ENCODE measurements at regions not wholly inside any gene's neighbourhood (a gene's known extent, or its start where the extent isn't known, plus 50 kb on each side); places are given as distances from the start of the nearest gene placed in this dataset.

GRCh38 chr14:48107646-48108045 lies 432.2 kb upstream of the MDGA2 start:
- no peak overlapping the region for H3K56ac ChIP-seq (ENCODE audit: insufficient read length, low read depth, low read length)
- H4K8ac ChIP-seq (replicated peaks; ENCODE audit: insufficient read length, low read depth, low read length) = no peak overlapping the region
- H3K4me1 Mint-ChIP-seq = no peaks in the 10 kb centered on the region; a peak in 1 of 4 replicates
- H3K4ac ChIP-seq (ENCODE audit: low read depth, low read length) = no peak overlapping the region
- no peak overlapping the region for H2BK5ac ChIP-seq (ENCODE audit: insufficient read length, low read length)
- no peaks in the 10 kb centered on the region for H3K27me3 Mint-ChIP-seq (ENCODE audit: low read depth)
- H4K20me1 ChIP-seq (ENCODE audit: control insufficient read depth, insufficient read depth, insufficient read length) = no peaks in the 10 kb centered on the region
- no peak for TF ChIP-seq CTCF (conservative IDR thresholded peaks at IDR 0.05)
- no peak overlapping the region for H3K9ac ChIP-seq (ENCODE audit: extremely low read depth, insufficient read length, low read length)
- H3K4me3 Mint-ChIP-seq = no peak overlapping the region
- H2BK20ac ChIP-seq (ENCODE audit: low read depth, low read length, poor library complexity, severe bottlenecking) = no peak overlapping the region
- no peaks in the 10 kb centered on the region for H3K36me3 Mint-ChIP-seq (ENCODE audit: insufficient read depth in 1 of 3, low read depth in 3 of 3)
- H2AFZ ChIP-seq (ENCODE audit: low read length) = no peak overlapping the region
- H3K14ac ChIP-seq (ENCODE audit: insufficient read depth, low read length) = no peak overlapping the region
- no peak overlapping the region for H3K18ac ChIP-seq (ENCODE audit: insufficient read length, low read depth, low read length)
- no peaks in the 10 kb centered on the region for H3K9me3 ChIP-seq (ENCODE audit: control insufficient read depth, low read depth, low read length)
- DNase-seq = no peak
- no peaks in the 10 kb centered on the region for H3K79me2 ChIP-seq (ENCODE audit: insufficient read depth, low read length)
- no peak overlapping the region for H3K4me2 ChIP-seq (ENCODE audit: insufficient read depth, insufficient read length, low read length)
- H3K9me3 Mint-ChIP-seq = peaks cover 0 to 3% of the 10 kb centered on the region in 2 experiments; a peak in 3 of 5 replicates
- H2BK120ac ChIP-seq (ENCODE audit: low read depth, low read length, poor library complexity, severe bottlenecking) = no peak overlapping the region
- H3T11ph ChIP-seq (ENCODE audit: low read length) = no peak overlapping the region
- H3K27me3 ChIP-seq (ENCODE audit: insufficient read depth, low read length) = no peaks in the 10 kb centered on the region
- H3K23me2 ChIP-seq (ENCODE audit: insufficient read length, low read depth, low read length, poor library complexity, severe bottlenecking) = no peaks in the 10 kb centered on the region
- no peak overlapping the region for H2BK12ac ChIP-seq (ENCODE audit: insufficient read length, low read depth, low read length)
- H3K4me1 ChIP-seq (ENCODE audit: insufficient read depth, low read length) = no peaks in the 10 kb centered on the region
- H3K27ac Mint-ChIP-seq = no peak overlapping the region
- H2BK15ac ChIP-seq (ENCODE audit: low read depth, low read length) = no peak overlapping the region
- WGBS (ENCODE audit: extremely low coverage, insufficient read length, low lambda C conversion rate) = no CpG with 5 or more reads among the region's 1 CpG
- H4K5ac ChIP-seq (ENCODE audit: insufficient read length, low read depth, low read length) = no peak overlapping the region
- no peak overlapping the region for H3K23ac ChIP-seq (ENCODE audit: insufficient read length, low read depth, low read length)
- H4K91ac ChIP-seq (ENCODE audit: insufficient read length, low read depth, low read length) = no peak overlapping the region
- H3K79me1 ChIP-seq (ENCODE audit: insufficient read depth, low read depth, low read length, poor library complexity, severe bottlenecking) = no peaks in the 10 kb centered on the region
- no peak overlapping the region for H3K27ac ChIP-seq (ENCODE audit: insufficient read length, low read depth, low read length)
- no peak overlapping the region for H2AK5ac ChIP-seq (ENCODE audit: insufficient read length, low read length)

Data from H9 (cell line).